Skeletal muscle satellite cell (primary cell): ENCODE measurements at regions not wholly inside any gene's neighbourhood (a gene's known extent, or its start where the extent isn't known, plus 50 kb on each side); places are given as distances from the start of the nearest gene placed in this dataset.

Experiments
- H3K27me3 ChIP-seq: 2 replicates; pipeline ENCODE4 v1.7.0; 2013; ENCODE audit warnings: low read length; ENCODE audit not compliant: control insufficient read depth, insufficient read depth
- H3K36me3 ChIP-seq: 2 replicates; pipeline ENCODE4 v1.7.0; 2013; ENCODE audit warnings: mild to moderate bottlenecking, control low read depth, low read length; ENCODE audit not compliant: insufficient read depth
- H3K4me1 ChIP-seq: 2 replicates; pipeline ENCODE4 v1.7.0; 2013; ENCODE audit warnings: low read length; ENCODE audit not compliant: control insufficient read depth, insufficient read depth
- H3K4me2 ChIP-seq: 2 replicates; pipeline ENCODE4 v1.7.0; 2013; ENCODE audit warnings: mild to moderate bottlenecking, low read length
- H3K4me3 ChIP-seq: 2 replicates; pipeline ENCODE4 v1.7.0; 2013; ENCODE audit warnings: low read length
- H3K9ac ChIP-seq: 2 replicates; pipeline ENCODE4 v1.7.0; 2013; ENCODE audit warnings: mild to moderate bottlenecking, low read depth, low read length, moderate library complexity
- H3K9me3 ChIP-seq: replicated peaks from 2 replicates; pipeline ENCODE4 v1.7.0; 2013; ENCODE audit warnings: mild to moderate bottlenecking, control low read depth, low read length

- Histone ChIP-seq H3K9ac (no peak overlapping the region), H3K36me3 (no peaks in the 10 kb centered on the region), H3K4me1 (no peaks in the 10 kb centered on the region), H3K4me2 (no peak overlapping the region), H3K9me3 (no peaks in the 10 kb centered on the region), H3K4me3 (no peak overlapping the region), H3K27me3 (no peaks in the 10 kb centered on the region)
These were observed 57.9 kb downstream of the PYDC2 start for GRCh38 chr3:191518861-191519260.

GRCh38 chr3:191521055-191521454 lies 60.1 kb downstream of the PYDC2 start:
- H3K36me3 ChIP-seq, result no peaks in the 10 kb centered on the region
- H3K4me3 ChIP-seq, result no peak overlapping the region
- H3K27me3 ChIP-seq, result no peaks in the 10 kb centered on the region
- H3K4me2 ChIP-seq, result no peak overlapping the region
- H3K9me3 ChIP-seq, result no peaks in the 10 kb centered on the region
- H3K4me1 ChIP-seq, result no peaks in the 10 kb centered on the region
- H3K9ac ChIP-seq, result no peak overlapping the region

GRCh38 chr3:191523148-191523547 lies 62.2 kb downstream of the PYDC2 start:
- no peaks in the 10 kb centered on the region for H3K4me1 ChIP-seq
- no peak overlapping the region for H3K9ac ChIP-seq
- peak overlapping the region; percentile 25 for H3K4me2 ChIP-seq
- H3K36me3 ChIP-seq, result no peaks in the 10 kb centered on the region
- no peaks in the 10 kb centered on the region for H3K9me3 ChIP-seq
- no peak overlapping the region for H3K4me3 ChIP-seq
- no peaks in the 10 kb centered on the region for H3K27me3 ChIP-seq

GRCh38 chr3:191528589-191528988 lies 67.6 kb downstream of the PYDC2 start:
- Histone ChIP-seq H3K27me3 (no peaks in the 10 kb centered on the region), H3K4me3 (no peak overlapping the region), H3K36me3 (no peaks in the 10 kb centered on the region), H3K9me3 (no peaks in the 10 kb centered on the region), H3K4me2 (no peak overlapping the region), H3K9ac (no peak overlapping the region), H3K4me1 (no peaks in the 10 kb centered on the region)

GRCh38 chr3:191529992-191530391 lies 69.0 kb downstream of the PYDC2 start:
- H3K4me1 ChIP-seq, result no peaks in the 10 kb centered on the region
- H3K36me3 ChIP-seq, result no peaks in the 10 kb centered on the region
- H3K9me3 ChIP-seq, result no peaks in the 10 kb centered on the region
- H3K27me3 ChIP-seq, result no peaks in the 10 kb centered on the region
- no peak overlapping the region for H3K9ac ChIP-seq
- H3K4me2 ChIP-seq, result no peak overlapping the region
- no peak overlapping the region for H3K4me3 ChIP-seq

DNA sequence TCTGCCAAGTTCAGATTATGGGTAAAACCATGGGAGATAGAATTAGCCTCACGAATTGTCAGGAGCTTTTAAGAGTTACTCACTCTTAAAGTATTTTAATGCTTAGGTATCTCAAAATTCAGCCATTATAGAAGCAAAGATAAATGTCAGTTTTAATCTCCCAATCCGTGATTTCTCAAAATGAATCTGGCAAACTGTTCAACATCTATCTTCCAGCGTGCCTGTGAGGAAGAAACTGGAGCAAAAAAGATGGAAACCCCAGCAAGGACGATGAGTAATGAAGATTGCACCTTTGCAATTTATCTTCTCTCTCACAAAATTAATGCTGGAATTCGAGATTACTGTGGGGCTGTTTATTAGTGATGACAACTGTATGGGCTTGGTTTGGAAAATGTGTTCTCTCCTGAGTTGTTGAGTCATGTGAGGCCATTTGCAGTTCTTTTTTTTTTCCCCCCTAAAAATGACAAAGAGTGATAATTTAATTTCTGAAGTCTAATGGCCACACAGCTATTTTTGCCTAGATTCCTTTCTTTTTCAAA lies 70.5 kb downstream of the PYDC2 start:
- Histone ChIP-seq H3K4me3 (no peak overlapping the region), H3K27me3 (no peaks in the 10 kb centered on the region), H3K4me1 (no peaks in the 10 kb centered on the region), H3K9me3 (no peaks in the 10 kb centered on the region), H3K36me3 (no peaks in the 10 kb centered on the region), H3K4me2 (no peak overlapping the region), H3K9ac (no peak overlapping the region)

DNA sequence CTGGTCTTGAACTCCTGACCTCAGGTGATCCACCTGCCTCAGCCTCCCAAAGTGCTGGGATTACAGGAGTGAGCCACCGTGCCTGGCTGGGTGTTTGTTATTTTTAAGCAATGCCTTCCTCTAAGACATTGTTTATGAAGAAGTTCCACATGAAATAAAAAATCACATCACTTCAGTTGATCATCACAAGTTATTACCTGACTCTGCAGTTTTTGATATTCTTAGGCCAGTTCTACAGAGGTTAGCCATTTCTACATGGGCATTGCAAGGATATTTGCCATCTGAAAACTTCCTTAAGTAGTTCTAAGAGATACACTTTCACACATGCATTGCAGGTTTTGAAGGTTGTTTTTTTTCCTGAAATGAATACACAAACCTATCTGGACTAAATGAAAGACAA lies 82.1 kb downstream of the PYDC2 start:
- Histone ChIP-seq H3K9me3 (no peaks in the 10 kb centered on the region), H3K4me3 (no peak overlapping the region), H3K4me1 (no peaks in the 10 kb centered on the region), H3K27me3 (no peaks in the 10 kb centered on the region), H3K36me3 (no peaks in the 10 kb centered on the region), H3K9ac (no peak overlapping the region), H3K4me2 (no peak overlapping the region)

DNA sequence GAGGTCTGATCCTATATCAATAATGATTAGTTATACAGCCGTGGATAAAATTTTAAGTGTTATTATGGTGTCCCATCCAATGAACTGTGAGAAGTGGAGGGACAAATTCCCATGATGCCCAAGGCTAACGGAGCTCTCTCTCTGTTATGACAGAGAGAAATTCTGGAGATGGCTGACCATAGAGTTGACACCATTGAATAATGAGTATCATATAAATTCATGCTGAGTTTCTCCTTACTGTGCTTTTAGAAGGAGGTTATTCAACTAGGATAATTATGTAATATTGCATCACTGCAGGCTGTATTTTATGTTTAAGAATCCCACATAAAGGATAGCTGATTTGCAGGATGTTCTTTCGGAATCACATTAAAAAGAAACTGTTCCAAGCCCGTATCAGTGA lies 82.9 kb downstream of the PYDC2 start:
- H3K4me1 ChIP-seq, result no peaks in the 10 kb centered on the region
- no peaks in the 10 kb centered on the region for H3K9me3 ChIP-seq
- H3K4me2 ChIP-seq, result no peak overlapping the region
- no peaks in the 10 kb centered on the region for H3K36me3 ChIP-seq
- no peaks in the 10 kb centered on the region for H3K27me3 ChIP-seq
- no peak overlapping the region for H3K9ac ChIP-seq
- H3K4me3 ChIP-seq, result no peak overlapping the region

GRCh38 chr3:191549357-191549756 lies 88.4 kb downstream of the PYDC2 start:
- H3K9ac ChIP-seq, result no peak overlapping the region
- H3K4me2 ChIP-seq, result no peak overlapping the region
- no peaks in the 10 kb centered on the region for H3K9me3 ChIP-seq
- no peaks in the 10 kb centered on the region for H3K4me1 ChIP-seq
- H3K27me3 ChIP-seq, result no peaks in the 10 kb centered on the region
- H3K4me3 ChIP-seq, result no peak overlapping the region
- no peaks in the 10 kb centered on the region for H3K36me3 ChIP-seq

DNA sequence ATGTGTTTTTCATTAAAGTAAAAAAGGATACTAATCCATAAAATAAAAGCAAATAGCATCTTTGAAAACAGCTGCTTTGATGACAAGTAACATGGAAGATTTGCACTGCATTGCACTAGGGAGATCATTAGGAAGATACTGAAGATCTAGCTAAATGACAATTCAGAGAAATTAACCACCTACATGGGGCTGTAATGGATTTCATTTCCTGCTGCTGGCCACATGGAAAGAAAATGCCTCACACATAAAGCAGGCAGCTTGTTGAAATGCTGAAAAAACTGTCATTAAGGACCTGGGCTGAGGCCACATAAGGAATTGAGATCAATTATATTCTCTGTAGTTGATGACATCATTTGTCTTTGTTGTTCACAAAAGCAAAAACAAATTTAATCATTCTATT lies 94.1 kb downstream of the PYDC2 start:
- no peak overlapping the region for H3K4me3 ChIP-seq
- no peaks in the 10 kb centered on the region for H3K27me3 ChIP-seq
- no peak overlapping the region for H3K9ac ChIP-seq
- H3K4me1 ChIP-seq, result no peaks in the 10 kb centered on the region
- H3K36me3 ChIP-seq, result no peaks in the 10 kb centered on the region
- H3K4me2 ChIP-seq, result no peak overlapping the region
- H3K9me3 ChIP-seq, result no peaks in the 10 kb centered on the region

DNA sequence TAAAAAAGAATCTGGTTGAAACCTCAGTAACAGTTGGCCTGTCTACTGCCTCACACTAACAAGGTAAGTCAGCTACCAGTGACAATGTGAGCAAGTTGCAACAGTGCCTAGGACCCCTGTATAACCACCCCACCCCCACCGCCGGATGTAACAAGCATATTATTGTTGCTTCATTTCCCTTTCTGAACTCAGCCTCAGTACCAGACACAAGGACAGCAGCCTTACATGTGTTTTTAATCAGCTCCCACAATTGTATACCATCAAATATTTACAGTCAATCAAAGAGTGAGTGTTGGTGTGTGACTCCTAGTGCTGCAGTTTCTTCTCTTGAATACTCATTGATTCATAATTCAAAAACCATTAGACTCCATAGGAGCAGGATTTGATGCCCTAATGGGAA lies 96.4 kb downstream of the PYDC2 start:
- no peak overlapping the region for H3K4me3 ChIP-seq
- H3K36me3 ChIP-seq, result no peaks in the 10 kb centered on the region
- H3K4me2 ChIP-seq, result no peak overlapping the region
- no peaks in the 10 kb centered on the region for H3K4me1 ChIP-seq
- H3K27me3 ChIP-seq, result no peaks in the 10 kb centered on the region
- no peaks in the 10 kb centered on the region for H3K9me3 ChIP-seq
- H3K9ac ChIP-seq, result no peak overlapping the region

- Histone ChIP-seq H3K36me3 (no peaks in the 10 kb centered on the region), H3K9me3 (no peaks in the 10 kb centered on the region), H3K9ac (no peak overlapping the region), H3K4me2 (no peak overlapping the region), H3K27me3 (no peaks in the 10 kb centered on the region), H3K4me3 (no peak overlapping the region), H3K4me1 (no peaks in the 10 kb centered on the region)
These were observed 102.8 kb downstream of the PYDC2 start for GRCh38 chr3:191563722-191564121.
